ENCODE measurements at regions not wholly inside any gene's neighbourhood (a gene's known extent, or its start where the extent isn't known, plus 50 kb on each side); places are given as distances from the start of the nearest gene placed in this dataset.

DNA sequence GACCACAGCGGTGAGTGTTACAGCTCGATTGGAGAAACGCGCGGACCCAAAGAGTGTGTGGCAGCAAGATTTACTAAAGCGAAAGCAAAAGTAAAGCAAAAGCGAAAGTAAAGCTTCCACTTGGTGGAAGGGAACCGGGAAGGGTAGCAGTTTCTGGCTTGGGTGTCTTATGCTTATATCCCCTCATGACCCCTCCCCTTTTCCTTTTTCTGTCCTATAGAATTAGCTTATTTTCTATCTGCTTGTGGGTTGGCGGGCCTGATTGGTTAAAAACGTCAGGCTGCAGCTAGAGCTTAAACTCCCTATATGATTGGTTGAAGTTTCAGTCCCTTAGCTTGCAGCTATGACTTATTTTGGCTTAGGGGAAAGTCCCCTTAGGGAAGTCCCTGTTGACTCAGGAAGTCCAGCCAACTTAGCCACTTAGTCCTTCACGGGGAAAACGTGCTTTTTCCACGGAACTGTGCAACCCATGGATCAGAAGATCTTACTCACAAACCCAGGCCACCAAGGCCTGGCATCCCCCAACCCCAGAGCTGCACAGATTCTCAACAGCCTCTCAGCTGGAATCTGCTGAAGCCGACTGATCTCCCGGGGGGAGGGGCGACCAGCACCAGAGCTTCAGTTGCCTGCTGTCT is 114.2 kb upstream of the ADAMTS16 start:
- no peak for ATAC-seq
- Histone ChIP-seq H3K27me3 (peaks cover 8% of the 10 kb centered on the region), H3K27ac (no peak overlapping the region), H3K4me1 (no peaks in the 10 kb centered on the region), H3K4me3 (no peak overlapping the region), H3K36me3 (no peaks in the 10 kb centered on the region), H3K9me3 (no peaks in the 10 kb centered on the region)
- TF ChIP-seq CTCF (IDR thresholded peaks at IDR 0.05) (no peak), EP300 (IDR thresholded peaks at IDR 0.05) (no peak), POLR2A (IDR thresholded peaks at IDR 0.05) (no peak)
- 84 to 93% methylated on average over 8 to 10 of the region's 16 CpGs for WGBS, 2 donors (ENCODE audit: low coverage in 1 of 2)

- WGBS, 2 donors (ENCODE audit: low coverage in 1 of 2), result 85% methylated on average over 4 of the region's 4 CpGs; no CpG with 5 or more reads in 1 of the 2 donors
- Histone ChIP-seq H3K27ac (no peak overlapping the region), H3K36me3 (no peaks in the 10 kb centered on the region), H3K9me3 (no peaks in the 10 kb centered on the region), H3K4me1 (no peaks in the 10 kb centered on the region), H3K27me3 (peaks cover 8% of the 10 kb centered on the region), H3K4me3 (no peak overlapping the region)
- no peak for TF ChIP-seq POLR2AphosphoS5 (IDR thresholded peaks at IDR 0.05)
- no peak for TF ChIP-seq POLR2A (IDR thresholded peaks at IDR 0.05)
- TF ChIP-seq CTCF (IDR thresholded peaks at IDR 0.05), result no peak
- no peak for TF ChIP-seq EP300 (IDR thresholded peaks at IDR 0.05)
- no peak for ATAC-seq
Observed at GRCh38 chr5:5026409-5026785, 113.7 kb upstream of the ADAMTS16 start.

- no peak for TF ChIP-seq POLR2A (IDR thresholded peaks at IDR 0.05)
- TF ChIP-seq POLR2AphosphoS5 (IDR thresholded peaks at IDR 0.05), result no peak
- no peak for TF ChIP-seq CTCF (IDR thresholded peaks at IDR 0.05)
- no peak for TF ChIP-seq EP300 (IDR thresholded peaks at IDR 0.05)
- Histone ChIP-seq H3K4me1 (no peaks in the 10 kb centered on the region), H3K4me3 (no peak overlapping the region), H3K9me3 (no peaks in the 10 kb centered on the region), H3K36me3 (no peaks in the 10 kb centered on the region), H3K27ac (no peak overlapping the region), H3K27me3 (peaks cover 10% of the 10 kb centered on the region)
- ATAC-seq, result no peak
- 58 to 68% methylated on average over 4 to 6 of the region's 6 CpGs for WGBS, 2 donors (ENCODE audit: low coverage in 1 of 2)
Observed at GRCh38 chr5:5031665-5032064, 108.5 kb upstream of the ADAMTS16 start.

GRCh38 chr5:5037674-5038073 is 102.5 kb upstream of the ADAMTS16 start:
- Histone ChIP-seq H3K4me1 (no peaks in the 10 kb centered on the region), H3K27ac (no peak overlapping the region), H3K27me3 (peaks cover 10% of the 10 kb centered on the region), H3K9me3 (no peaks in the 10 kb centered on the region), H3K4me3 (no peak overlapping the region), H3K36me3 (no peaks in the 10 kb centered on the region)
- TF ChIP-seq POLR2AphosphoS5 (IDR thresholded peaks at IDR 0.05) (no peak), CTCF (IDR thresholded peaks at IDR 0.05) (no peak), POLR2A (IDR thresholded peaks at IDR 0.05) (no peak), EP300 (IDR thresholded peaks at IDR 0.05) (no peak)
- WGBS, 2 donors (ENCODE audit: low coverage in 1 of 2), result 63% methylated on average over 1 of the region's 1 CpG; no CpG with 5 or more reads in 1 of the 2 donors
- ATAC-seq, result no peak

GRCh38 chr5:5039918-5040317 is 100.2 kb upstream of the ADAMTS16 start:
- WGBS, 2 donors (ENCODE audit: low coverage in 1 of 2), result 62 to 73% methylated on average over 3 to 4 of the region's 4 CpGs
- Histone ChIP-seq H3K4me3 (no peak overlapping the region), H3K27me3 (no peaks in the 10 kb centered on the region), H3K9me3 (no peaks in the 10 kb centered on the region), H3K36me3 (no peaks in the 10 kb centered on the region), H3K27ac (no peak overlapping the region), H3K4me1 (no peaks in the 10 kb centered on the region)
- ATAC-seq, result no peak
- TF ChIP-seq EP300 (IDR thresholded peaks at IDR 0.05), result no peak
- no peak for TF ChIP-seq POLR2AphosphoS5 (IDR thresholded peaks at IDR 0.05)
- no peak for TF ChIP-seq POLR2A (IDR thresholded peaks at IDR 0.05)
- no peak for TF ChIP-seq CTCF (IDR thresholded peaks at IDR 0.05)
